HG03045 (cell line): ENCODE measurements at regions not wholly inside any gene's neighbourhood (a gene's known extent, or its start where the extent isn't known, plus 50 kb on each side); places are given as distances from the start of the nearest gene placed in this dataset.

Source experiments
- ATAC-seq: cut with Tn5 transposase; IDR thresholded peaks from one replicate; pipeline ENCODE4 v1.9.1; 2021; ENCODE audit warnings: mild to moderate bottlenecking, moderate library complexity; ENCODE audit not compliant: unreplicated experiment

- ATAC-seq, result no peak
Measured at GRCh38 chr10:58885146-58885545, 291.3 kb upstream of the PHYHIPL start.

DNA sequence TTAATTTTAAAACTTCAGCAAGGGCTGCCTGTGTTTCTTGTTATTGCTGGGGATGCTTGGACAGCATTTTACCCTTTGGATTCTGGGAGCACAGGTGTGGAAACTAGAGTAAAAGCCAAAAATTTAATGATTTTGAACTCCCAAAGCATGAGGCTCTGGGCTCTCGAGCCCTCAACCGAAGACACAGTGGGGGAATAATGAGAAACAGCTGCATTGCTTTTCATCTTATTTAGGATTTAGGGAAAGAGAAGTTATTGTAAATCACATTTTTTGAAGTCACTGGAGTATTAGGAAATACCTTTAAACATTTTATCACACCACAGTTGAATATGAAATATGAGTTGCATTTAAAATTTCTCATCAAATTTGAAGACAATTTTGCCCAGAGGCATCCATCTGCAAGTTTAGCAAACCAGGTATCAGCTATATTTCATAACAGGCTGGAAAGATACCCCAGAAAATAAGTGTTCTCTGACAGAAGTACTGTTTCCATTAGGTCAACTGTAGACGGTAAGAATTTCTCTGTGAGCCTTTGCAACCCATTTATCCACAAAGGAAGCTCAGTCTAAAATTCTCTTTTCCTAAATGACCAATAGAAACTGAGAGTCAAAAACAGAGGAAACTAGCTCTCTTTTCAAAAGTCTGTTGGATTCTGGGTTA lies 290.6 kb upstream of the PHYHIPL start:
- no peak for ATAC-seq

- no peak for ATAC-seq
Measured at GRCh38 chr10:58886406-58886805, 290.0 kb upstream of the PHYHIPL start.

GRCh38 chr10:58887474-58887873 lies 289.0 kb upstream of the PHYHIPL start:
- no peak for ATAC-seq

GRCh38 chr10:58888957-58889356 lies 287.5 kb upstream of the PHYHIPL start:
- no peak for ATAC-seq

- no peak for ATAC-seq
Measured at GRCh38 chr10:58892031-58892531, 284.4 kb upstream of the PHYHIPL start.

- ATAC-seq, result no peak
Measured at GRCh38 chr10:58894929-58895328, 281.5 kb upstream of the PHYHIPL start.

GRCh38 chr10:58896229-58896628 lies 280.2 kb upstream of the PHYHIPL start:
- no peak for ATAC-seq

GRCh38 chr10:58897236-58897635 lies 279.2 kb upstream of the PHYHIPL start:
- no peak for ATAC-seq

GRCh38 chr10:58897708-58898107 lies 278.7 kb upstream of the PHYHIPL start:
- no peak for ATAC-seq

DNA sequence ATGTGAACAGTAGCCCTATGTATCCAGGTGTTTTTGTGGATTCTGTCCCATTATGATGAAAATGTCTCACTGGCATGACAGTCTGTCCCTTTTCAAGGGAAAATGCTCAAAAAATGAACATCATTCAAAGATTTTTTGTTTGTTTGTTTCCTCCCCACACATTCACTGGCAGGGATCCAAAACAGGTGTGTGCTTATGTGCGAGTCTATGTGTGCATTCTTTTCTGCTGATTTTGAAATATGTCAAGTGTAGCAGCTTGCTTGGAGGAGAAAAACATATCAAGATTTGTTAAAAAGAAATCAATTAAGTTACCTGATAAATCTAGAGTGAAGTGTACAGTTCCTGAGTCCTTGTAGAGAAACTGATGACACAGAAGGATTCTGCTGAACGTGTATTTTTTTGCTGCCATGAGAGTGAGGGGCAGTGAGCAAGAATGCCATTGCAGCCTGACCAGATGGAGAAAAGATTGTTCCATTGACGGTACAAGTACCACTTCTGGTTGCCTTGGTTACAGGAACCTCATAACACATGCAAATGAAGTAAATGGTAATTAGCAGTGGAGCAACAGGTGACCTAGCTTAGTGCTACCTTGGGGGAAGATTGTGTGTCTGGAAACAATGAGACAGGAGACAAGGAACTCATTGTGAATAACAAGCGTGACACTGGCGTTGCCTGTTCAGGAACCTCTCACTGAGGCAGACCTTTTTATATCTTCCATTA lies 277.4 kb upstream of the PHYHIPL start:
- ATAC-seq, result no peak

- no peak for ATAC-seq
Measured at GRCh38 chr10:58901092-58901646, 275.3 kb upstream of the PHYHIPL start.

DNA sequence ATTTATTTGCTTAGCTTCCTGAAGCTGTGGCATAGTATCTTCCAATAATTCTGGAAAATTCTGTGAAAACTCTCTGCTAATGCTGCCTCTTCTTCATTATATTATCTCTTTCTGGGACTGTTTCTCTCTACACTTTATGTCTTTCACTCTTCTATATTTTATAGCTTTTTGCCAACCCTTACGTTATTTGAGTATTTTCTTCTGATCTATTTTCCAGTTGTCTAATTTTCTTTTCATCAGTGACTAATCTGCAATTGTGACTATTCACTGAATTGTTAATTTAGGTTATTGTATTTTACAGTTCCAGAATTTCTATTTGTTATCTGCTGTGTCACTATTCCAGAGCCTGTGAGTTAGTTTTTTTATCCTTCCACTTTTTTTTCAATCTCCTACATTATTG lies 273.4 kb upstream of the PHYHIPL start:
- no peak for ATAC-seq

GRCh38 chr10:58909881-58910280 lies 266.6 kb upstream of the PHYHIPL start:
- no peak for ATAC-seq

DNA sequence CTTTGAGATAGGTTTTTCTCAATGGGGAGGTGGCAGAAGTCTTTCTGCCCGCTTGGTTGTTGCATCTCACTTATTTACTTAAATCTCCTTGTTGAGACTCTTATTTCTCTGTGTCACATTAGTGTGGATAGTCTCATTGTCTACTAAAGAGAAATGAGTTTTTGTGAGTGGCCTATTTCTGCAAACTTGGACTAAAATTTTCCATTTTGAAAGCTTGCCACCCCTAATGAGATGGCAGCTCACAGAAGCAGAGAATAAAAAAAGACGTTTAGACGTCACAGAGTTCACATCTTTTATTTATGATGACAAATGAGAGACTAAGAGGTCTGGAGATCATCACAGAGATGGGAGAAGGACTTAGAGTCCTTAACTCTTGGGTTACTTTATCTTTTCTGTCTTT lies 262.7 kb upstream of the PHYHIPL start:
- no peak for ATAC-seq

DNA sequence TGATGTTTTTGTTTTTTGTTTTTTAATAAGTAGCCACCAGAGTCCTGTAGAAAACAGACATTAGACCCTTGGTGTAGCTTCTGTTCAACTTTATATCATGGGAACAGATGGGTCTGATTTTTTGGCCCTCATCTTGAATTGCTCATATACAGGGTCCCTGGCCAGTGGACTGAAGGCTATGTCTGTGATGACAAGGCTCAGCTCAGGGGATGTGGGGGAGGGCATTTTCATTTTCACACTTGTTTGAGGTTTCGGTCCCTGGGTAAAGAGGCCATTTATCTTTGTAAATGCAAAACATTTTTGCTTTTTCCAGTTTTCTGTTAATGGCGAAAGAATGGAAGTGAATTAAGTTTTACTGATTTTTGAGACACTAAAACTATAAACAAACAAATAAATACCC lies 257.6 kb upstream of the PHYHIPL start:
- no peak for ATAC-seq

- no peak for ATAC-seq
Measured at GRCh38 chr10:58919927-58920654, 256.4 kb upstream of the PHYHIPL start.

DNA sequence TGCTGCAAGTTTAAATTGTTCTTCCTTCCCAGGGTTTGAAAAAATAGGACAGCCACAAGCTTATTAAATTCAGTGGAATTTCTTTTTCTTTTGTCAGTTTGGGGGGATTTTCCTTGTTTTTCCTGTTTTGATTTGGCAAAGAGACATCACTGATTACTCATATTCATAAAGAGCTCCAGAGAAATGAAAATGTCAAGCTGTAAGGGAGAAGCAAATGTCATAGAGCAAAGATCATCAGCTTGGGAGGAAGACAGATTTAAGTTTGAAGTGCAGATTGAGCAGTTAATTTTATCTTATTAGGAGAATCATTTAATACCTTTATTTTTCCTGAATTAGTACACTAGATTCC lies 255.8 kb upstream of the PHYHIPL start:
- no peak for ATAC-seq

DNA sequence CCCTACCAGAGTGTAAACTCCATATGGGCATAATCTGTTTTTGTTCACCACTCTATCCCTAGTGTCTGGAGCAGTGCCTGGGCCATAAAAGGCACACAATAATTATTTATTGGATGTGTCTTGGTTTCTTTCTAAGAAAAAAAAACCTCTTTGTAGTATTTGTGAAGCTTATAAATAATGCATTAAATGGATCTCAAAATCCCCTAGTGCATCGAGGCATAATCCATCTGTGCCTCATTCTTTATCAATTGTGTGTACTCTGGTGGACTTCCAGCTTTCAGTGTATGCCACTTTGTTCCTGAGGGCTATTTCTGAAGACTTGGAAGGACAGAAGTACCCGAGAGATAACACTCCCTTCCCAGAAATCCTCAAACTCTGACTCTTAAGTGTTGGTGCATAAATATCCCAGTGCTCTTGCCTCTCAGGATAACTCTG lies 255.0 kb upstream of the PHYHIPL start:
- ATAC-seq, result no peak

DNA sequence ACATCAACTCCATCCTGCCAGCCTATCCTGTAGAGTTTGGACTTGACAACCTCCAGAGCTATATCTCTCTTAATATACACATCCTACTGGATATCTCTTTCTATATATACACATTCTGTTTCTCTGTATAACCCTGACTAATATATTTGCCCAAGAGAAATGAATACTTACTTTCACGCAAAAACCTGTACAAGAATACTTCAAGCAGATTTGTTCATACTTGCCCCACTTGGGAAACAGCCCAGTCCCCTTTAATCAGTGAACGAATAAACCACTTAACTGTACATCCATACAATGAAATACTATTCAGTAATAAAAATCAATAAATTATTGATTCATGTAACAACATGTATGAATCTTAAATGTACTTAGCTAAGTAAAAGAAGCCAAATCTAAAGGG lies 251.1 kb upstream of the PHYHIPL start:
- ATAC-seq, result no peak

GRCh38 chr10:58930500-58930899 lies 245.9 kb upstream of the PHYHIPL start:
- no peak for ATAC-seq

DNA sequence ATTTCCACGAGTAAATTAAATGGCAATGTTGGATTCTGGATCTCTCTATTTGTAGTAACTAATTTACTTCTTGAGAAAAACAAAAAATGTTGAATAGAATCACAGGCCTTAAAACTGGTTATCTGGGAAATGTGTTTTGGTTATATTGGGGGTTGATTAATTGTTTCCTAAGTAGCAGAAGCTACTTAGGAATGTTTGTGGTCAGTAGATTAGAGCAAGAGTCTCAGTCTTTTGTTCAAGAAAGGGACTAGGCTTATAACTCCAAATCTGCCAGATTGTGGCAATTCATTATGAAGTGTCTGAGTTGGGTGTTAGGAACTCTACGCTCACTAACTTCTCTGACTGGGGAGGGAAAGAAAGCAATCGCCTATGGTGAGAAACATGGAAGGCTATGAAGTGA lies 244.3 kb upstream of the PHYHIPL start:
- ATAC-seq, result no peak
